Medulla oblongata (tissue), 1 donor: ENCODE measurements at regions not wholly inside any gene's neighbourhood (a gene's known extent, or its start where the extent isn't known, plus 50 kb on each side); places are given as distances from the start of the nearest gene placed in this dataset.

Source experiments
- DNase-seq: peaks from one replicate; pipeline ENCODE4 v3.0.0-alpha.2; 2015; ENCODE audit errors: extremely low spot score

DNA sequence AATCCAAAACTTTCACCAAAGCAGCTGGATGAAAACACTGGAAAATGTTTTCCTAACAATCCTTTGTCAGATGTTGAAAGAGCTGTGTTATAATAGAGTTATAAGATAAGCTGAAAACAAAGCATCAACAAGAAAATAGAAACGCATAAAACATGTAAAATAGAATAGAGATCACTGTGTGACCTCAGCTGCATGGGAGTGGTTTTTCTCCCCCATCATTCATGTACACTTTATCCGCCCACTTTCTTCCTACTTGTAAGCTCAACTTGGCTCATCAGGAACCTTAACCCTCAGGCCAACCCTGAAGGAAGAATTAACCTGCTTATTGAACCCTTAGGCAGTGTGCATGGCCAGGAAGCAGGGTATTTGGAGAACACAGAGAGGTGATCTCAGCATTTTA is 238.5 kb upstream of the PMFBP1 start:
- no peak for DNase-seq

DNA sequence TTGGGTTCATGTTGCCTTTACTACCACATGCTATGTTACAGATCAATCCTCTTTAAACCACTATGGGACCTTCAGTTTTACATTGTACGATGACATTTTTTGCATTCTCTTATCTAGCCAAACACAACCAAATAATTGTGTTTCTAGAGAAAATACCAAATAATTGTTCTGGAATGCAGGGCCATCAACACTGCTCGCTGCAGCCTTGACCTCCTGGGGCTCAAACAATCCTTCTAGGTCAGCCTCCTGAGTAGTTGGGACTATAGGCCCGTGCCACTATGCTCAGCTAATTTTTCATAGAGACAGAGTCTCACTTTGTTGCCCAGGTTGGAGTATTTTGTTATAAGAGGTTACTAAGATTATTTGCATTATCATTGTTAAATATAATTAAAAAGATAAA is 237.5 kb upstream of the PMFBP1 start:
- DNase-seq, result no peak

DNA sequence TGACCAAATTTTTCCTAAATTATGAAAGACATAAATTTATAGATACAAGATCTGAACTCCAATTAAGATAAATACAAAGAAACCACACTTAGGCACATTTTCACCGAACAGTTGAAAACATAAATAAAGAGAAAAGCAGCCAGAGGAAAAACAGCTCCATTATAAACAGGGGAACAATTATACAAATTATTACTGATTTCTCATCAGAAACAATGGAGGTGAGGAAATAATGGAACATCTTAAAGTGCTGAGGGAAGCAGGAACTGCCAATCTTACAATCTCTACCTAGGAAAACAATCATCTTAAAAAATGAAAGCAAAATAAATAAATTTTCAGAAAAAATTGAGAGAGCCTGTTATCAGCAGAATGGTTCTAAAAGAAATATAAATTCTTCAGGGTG is 234.4 kb upstream of the PMFBP1 start:
- no peak for DNase-seq

DNA sequence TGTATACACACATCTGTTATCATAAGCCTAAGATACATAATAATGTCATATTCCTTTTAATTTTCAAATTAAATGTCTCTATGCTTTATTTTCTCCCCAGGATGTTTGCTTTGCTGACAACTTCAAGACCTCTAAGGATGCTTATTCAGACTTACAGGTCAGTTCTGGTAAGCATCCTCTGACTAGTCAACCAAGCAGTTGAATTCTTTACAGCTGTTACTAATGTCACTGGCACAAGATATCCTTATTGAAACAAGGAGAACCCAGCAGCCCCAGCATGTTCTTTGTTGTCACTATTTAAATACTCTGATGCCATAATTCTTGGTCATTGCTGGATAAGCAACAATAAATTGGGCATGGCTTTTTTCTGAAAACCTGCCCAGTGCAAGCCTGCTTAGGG is 232.3 kb upstream of the PMFBP1 start:
- DNase-seq, result no peak

DNA sequence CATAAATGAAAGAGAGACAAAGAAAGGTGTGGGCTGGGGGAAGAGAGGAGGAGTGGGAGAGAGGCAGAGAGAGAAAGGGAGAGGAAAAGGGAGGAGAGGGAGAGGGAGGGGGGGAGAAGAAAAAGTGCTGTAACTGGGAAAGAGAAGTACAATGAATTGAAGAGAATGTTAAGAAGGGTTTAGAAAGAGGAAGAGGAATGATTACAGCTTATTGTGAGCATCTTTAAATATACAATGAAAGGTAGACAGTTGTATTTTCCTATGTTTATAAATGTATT is 229.1 kb upstream of the PMFBP1 start:
- no peak for DNase-seq

DNA sequence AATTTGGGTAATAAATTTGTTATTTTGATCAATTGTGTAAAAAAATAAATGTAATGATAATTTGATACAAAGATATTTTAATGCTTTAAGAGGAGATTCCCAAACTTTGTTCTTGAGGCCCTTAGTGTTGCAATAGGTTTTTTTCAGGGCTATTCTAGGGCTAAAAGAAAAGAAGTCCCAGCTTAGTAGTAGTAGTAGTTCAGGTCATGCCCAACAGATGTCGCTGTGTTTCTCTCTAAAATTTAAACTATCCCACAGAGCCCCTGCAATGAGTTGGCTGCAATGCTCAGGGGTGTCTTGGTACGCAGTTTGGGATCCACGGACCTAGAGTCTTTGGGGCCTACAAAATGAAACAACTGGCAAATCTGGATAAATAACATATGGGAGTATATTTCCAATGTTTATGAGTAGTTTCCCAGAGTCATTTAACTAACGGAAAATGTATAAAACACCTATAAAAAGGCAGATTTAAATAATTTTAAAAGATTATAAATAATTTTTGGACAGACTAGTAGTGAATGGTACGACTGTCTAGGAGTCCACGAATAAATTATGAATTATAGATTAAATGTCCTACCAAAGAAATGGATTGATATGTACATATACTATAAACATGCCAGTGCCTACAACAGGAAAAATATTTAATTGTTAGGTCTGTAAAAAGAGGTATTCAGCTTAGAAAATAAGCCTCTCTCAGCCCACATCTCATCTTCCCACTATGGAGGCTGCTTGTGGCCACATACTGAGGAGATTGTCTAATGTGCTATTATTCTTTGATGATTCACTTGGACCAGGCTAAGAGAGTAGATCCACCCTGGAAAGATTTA is 228.5 kb upstream of the PMFBP1 start:
- peak; percentile 88 for DNase-seq

DNA sequence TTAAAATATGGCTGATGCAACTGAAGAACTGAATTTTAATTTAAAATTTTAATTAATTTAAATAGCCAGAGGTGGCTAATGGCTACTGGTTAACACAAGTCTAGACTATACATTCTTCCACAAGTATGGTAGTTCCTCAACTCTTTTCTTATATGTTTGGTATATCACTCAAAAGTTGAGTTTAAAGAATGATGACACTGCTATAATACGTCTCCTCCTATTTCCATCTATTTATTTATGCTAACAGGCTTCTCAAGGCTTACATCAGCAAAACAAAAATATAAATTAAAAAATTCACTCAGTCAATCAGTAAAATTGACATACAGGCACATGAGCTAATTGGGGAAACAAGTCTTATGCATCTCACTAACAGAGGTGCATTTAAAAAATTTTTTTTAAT is 227.9 kb upstream of the PMFBP1 start:
- no peak for DNase-seq

DNA sequence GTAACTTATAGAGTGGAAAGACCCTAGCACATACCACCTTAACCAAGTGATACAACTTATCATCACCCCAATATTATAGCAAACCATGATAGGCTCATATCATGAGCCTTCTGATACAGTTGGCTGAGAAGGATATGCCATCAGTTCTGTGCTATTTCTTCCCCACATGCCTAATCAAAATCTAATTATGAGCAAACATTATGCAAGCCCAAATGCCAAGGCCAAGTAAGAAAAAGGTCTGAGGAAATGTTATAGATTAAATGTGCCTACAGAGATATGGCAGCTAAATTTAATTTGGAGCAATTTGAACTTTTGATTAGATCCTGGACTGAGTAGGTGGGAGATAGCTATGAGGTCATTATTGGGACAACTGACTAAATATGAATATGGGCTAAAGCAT is 225.9 kb upstream of the PMFBP1 start:
- no peak for DNase-seq

DNA sequence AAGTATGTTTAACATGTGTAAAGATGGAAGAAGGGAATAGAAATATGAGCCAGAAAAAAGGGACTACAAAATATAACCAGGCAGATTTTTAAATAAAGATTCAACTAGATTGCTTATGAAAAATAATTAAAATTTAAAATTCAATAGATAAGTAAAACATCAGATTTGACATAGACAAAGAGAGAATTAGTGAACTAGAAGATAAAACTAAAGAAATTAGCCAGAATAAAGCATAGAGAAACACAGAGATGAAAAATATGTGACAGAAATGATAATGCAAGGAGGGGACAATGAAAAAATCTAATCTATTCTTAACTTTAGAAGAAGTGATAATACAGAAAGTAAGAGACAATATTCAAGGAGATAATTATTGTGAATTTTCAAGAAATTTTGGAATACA is 222.6 kb upstream of the PMFBP1 start:
- DNase-seq, result no peak

DNA sequence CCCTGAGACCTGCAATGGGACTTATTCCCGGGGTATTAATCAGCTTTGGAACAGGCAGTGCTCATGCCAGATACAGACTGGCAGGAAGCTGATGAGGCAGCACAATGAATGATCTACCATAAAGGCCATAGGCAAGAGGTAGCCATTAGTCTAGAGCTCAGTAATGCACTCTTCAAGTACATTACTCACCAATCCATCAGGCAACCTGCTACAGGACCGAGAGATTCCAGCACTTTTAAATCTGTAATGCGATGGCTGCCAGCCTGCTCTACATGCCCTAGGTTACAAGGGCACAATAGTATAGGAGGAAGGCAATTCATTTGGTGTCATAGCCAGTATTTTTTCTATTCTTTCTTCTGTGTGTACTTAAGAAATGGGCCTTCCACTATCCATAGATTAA is 217.8 kb upstream of the PMFBP1 start:
- DNase-seq, result no peak

DNA sequence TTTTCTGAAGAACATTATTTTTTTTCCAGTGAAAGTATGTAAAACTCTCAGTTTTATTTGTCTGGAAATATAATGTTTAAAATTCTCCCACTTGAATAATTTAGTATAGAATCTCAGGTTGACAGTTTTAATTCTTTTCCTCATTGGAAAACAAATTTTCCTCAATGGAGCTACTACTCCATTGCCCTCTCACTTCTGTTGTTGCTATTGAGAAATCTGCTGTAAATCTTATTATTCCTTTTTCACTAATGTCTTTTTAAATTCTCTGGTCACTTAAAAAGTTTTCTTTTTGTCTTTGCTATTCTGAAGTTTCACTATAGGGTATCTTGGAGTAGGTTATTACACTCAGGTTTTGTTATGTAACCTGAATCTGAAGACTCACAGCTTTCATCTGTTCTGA is 216.1 kb upstream of the PMFBP1 start:
- DNase-seq, result no peak

DNA sequence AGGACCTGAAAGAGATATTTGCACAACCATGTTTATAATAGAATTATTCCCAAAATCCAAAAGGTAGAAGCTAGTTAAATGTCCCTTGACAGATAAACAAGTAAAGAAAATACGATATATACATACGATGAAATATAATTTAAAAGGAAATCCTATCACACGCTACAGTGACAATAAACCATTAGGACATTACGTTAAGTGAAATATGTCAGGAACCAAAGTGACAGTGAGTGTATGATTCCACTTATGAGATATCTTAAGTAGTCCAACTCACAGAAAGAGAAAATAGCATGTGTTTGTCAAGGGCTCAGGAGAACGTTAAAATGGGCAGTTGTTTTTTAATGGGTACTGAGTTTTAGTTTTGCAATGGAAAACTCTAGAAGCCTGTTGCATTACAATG is 212.7 kb upstream of the PMFBP1 start:
- no peak for DNase-seq

DNA sequence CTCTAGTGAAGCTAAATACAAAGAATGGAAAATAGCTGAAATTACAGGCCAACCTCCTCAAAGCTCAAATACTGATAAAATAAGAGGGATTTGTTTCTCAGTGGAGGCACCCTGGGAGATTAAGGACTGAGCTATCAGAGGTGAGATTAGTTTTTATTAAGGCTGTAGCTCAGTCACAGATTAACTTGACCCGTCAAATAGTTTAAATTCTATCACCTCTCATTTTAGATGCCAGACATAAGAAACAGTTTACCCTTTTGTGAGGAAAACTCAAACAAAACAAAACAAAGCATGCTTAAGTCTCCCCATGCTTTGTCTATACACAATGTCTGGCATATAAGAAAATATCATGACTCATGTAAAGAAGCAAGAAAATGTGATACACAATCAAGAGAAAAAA is 208.3 kb upstream of the PMFBP1 start:
- no peak for DNase-seq

DNA sequence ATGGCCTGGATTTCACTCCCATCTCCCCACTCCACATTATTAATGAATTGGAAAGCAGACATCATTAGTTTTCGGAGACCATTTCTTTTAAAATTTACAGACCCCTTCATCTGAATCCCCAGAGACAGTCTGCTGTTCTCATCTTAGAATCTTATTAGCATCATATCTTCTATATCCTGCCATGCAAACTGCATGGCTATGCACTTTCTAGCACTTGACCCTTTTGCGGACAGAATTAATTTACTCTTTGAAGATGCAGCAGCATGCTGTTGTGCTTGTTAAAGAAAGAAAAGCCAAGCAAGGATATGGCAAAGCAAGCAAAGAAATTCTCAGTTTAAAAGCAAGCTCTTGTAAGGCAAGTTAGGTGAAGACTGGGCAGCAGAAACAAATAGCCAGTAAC is 201.2 kb upstream of the PMFBP1 start:
- no peak for DNase-seq

DNA sequence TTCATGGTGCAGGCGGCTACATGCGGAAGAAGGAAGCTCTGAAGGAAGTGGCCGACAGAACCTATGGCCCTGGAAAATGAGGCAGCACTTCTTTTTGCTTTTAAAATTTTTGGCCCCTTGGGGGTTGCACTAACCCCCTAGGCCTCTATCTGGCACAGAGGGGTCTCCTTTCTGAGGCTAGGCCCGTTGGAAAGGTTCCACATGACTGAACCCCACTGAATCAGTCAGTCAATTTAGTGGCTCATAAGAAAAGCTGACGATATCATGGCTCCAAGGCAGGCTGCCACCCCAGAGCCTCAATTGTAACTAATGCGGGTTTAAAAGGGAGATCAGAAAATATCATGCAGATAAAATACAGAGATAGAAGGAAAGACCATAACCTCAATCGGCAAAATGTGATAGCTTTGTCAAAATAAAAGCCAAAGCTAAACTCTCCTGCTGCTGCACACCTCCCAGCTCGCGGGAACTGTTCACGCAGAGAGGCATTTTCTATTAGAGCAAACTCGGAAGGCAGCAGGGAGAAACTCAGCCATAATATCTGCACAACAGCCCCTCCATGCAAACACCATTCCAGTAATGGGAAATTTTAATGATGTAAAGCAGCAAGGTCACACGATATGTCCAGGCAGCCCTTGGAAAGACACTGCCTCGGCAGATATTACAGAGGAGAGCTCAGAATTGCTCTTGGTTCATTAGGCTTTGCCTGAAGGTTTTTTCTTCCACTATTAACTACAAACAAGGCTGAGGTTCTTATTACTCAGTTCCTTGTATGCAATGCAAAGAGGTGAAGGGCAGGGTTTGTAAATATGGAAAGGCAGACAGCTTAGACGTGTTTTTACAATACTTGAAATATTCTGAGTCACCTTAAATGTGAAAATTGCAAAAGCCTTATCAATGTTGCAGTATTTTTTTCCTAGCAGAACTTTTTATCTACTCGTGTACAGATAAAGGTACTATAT is 200.4 kb upstream of the PMFBP1 start:
- no peak for DNase-seq

DNA sequence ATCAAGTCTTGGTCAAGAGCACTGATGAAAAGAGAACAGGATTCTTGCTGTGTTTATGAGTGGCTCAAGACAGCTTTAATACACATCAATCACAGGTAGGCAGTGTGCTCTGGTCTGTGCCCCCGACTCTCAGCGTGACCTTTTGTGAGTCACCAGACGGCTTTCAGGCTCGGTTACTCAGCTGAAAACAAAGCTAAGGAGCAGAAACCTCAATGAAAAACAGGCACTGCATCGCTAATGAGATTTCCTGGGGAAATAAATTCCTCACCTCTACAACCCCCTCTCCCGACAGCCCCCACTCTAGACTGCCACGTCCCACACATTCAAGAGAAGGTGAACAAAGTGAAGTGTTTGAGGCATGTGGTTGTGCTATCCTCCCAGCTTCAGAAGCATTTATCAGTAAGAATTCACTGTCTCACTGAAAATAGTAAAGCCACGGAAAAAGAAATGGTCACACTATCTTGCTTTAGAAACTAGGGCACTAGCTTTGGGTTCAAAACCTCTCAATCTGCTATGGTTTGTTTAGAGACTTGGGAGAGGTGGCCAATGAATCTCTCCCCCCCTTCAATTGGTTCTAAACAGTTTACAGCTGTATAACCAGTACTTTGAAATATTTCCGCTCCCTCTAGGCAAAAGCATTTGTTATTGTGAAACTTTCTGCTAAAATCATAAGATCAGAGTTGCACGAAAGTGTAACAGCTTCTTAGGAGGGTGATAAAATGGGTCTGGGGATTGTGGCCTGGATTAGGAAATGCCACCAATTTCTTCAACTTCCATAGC is 199.5 kb upstream of the PMFBP1 start:
- DNase-seq, result no peak

DNA sequence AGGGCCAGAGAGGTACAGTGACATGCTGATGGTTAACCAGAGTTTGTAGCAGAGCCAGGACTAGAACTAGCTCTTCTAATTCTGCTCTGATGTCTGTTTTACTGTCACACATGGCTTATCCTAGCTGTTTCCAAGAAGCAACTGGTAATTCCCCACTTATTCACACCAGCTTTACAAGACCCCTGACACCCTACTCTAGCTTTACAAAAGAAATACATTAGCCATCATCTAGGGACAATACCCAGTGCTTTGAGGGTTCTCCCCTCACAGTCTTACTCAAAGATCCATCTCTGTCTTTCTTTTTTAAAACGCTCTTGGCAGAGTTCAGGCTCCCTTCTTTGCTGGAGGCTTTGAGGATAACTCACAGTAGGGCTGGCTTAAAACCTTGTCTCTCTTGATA is 197.3 kb upstream of the PMFBP1 start:
- no peak for DNase-seq

DNA sequence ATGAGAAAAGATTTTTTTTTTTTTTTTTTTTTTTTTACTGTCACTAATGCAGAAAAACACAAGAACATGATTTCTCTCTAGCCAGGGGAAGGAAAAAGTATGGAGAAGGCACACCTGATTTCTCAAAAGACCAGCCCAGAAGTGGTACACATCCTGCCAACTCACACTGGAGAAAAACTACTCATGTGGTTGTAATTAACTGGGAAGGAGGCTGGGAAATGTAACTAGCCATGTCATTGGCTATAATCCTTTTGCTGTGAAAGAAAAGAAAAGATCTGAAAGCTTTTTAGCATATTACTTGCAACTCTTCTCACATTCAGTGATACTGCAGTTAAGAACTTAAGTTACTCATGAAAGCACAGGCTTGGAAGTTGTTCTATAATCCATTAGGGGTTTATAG is 195.9 kb upstream of the PMFBP1 start:
- DNase-seq, result no peak

DNA sequence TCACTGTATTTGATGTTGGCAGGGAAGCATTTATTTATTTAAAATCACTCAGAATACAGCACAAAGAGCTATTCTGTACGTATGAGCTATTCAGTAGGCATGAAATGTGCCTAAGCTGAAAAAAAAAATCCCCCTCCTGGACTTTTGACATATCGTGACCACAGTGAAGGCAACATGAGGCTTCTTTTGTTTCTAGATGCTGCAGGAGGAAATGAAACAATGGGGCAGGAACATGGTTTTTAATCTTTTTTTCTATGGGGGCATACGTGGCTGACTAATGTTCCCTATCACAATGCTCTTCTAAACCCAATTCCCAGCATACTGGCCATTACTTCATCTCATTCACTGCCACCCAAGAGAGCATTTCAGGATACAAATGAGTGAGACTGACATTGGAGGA is 191.0 kb upstream of the PMFBP1 start:
- DNase-seq, result no peak

DNA sequence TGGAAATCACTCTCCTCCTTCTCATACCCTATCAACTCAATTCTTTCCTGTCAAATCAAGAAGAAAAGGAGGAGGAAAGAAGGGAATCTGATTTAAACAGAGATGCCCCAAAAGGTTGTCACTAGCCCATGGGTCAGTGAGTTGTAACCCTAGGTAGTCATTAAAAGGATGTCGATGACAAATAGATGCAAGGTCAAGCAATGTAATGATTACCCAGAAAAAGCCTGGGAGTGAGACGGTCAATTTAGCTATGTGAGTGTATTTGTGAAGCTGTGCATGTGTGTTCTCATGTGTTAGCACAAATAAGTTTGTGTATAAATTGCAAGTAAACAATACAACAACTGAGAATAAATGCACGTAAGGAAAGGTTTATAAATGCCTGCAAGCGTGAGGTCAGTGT is 190.5 kb upstream of the PMFBP1 start:
- DNase-seq, result no peak

DNA sequence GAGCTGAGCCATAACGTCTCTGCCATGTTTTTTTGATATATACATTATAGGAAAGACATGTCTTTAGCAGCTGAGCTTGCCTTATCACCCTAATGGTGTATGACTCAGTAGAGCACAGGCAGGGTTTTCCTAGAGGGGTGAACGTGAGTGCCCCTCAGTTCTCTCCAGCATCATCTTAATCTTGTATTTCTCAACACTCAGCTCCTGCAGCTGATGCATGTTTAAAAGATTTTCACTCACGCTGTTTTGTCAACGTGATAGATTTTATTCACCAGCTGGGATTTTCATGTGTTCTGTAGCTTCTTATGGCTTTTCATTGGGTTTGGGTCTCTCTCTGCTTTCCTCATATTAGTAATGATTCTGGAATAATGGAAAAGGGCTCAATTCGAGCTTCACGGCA is 186.0 kb upstream of the PMFBP1 start:
- DNase-seq, result no peak

DNA sequence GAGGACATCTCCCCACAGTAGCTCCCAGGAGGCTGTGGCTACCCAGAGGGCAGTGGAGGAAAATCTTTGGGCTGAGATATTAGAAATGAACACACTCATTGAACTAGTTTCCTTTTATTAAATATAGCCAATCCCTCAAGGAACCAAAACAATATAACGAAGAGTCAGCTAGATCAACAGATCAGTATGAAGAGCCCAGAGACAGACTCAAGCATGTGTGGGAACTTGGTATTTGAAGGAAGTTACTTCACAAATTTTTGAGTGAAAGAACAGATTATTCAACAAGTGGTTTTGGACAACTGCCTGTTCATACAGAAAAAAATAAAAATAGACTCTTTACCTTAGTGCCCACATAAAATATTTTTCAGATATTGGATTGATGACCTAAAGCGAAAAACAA is 183.6 kb upstream of the PMFBP1 start:
- DNase-seq, result no peak

DNA sequence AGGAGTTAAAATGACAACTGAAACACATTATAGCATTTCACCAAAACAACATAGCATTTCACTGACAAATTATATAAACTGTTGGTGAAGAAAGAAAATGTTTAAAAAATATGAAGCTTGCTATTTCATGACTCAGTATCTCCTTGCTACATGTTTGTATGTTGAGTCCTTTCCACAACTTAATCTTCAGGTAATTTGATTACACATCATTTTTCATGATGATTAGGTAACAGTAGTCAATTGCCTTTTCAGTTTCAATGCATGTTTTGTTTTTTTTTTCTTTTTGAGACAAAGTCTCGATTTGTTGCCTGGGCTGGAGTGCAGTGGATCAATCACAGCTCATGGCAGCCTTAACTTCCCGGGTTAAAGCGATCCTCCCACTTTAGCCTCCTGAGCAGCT is 177.8 kb upstream of the PMFBP1 start:
- no peak for DNase-seq
